ENCODE measurements at regions not wholly inside any gene's neighbourhood (a gene's known extent, or its start where the extent isn't known, plus 50 kb on each side); places are given as distances from the start of the nearest gene placed in this dataset.
"Not testable (repeated sequence)": the region's sequence is repeated elsewhere in the genome, so short reads cannot be mapped to it uniquely, and the experiment has no call there.

DNA sequence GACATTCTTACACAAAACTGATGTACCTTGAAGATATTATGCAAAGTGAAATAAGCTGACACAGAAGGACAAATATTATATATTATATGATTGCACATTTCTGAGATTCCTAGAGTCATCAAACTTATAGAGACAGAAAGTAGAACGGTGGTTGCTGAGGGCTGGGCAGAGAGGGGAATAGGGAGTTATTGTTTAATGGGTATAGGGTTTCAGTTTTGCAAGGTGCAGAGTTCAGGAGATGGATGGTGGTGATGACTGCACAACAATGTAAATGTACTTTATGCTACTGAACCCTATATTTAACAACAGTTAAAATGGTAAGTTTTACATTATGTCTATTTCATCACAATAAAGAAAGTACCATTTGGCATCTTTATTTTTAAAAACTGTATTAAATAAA lies 315.8 kb upstream of the POU5F2 start:
- H3K27ac Mint-ChIP-seq: no peak overlapping the region
- no peak overlapping the region for H3K4me3 Mint-ChIP-seq
- intact Hi-C loops (cut with micrococcal nuclease): no loop called here
- no peak for DNase-seq (ENCODE audit: low spot score)
- H3K9me3 Mint-ChIP-seq: peaks cover 4% of the 10 kb centered on the region
- H3K27me3 Mint-ChIP-seq (ENCODE audit: insufficient read depth): no peaks in the 10 kb centered on the region
- H3K4me1 Mint-ChIP-seq (ENCODE audit: low read depth): peaks cover 5% of the 10 kb centered on the region
- H3K36me3 Mint-ChIP-seq (ENCODE audit: low read depth): peaks cover 8% of the 10 kb centered on the region

DNA sequence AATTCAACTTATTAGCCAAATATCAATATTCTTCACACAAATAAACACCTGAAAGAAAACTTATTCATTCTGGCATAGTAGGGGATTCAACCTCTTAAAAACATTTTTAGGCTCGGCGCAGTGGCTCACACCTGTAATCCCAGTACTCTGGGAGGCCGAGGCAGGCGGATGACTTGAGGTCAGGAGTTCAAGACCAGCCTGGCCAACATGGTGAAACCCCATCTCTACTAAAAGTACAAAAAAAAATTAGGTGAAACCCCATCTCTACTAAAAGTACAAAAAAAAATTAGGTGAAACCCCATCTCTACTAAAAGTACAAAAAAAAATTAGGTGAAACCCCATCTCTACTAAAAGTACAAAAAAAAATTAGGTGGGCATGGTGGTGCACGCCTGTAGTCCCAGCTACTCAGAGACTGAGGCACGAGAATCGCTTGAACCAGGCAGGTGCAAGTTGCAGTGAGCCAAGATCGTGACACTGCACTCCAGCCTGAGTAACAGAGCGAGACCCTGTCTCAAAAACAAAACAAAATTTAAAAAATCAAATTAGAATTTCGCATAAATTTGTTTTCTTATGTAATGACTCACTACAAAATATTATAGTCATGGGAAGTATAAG lies 308.0 kb upstream of the POU5F2 start:
- H3K4me1 Mint-ChIP-seq (ENCODE audit: low read depth); intact Hi-C loops (cut with micrococcal nuclease); H3K27ac Mint-ChIP-seq; DNase-seq (ENCODE audit: low spot score); H3K27me3 Mint-ChIP-seq (ENCODE audit: insufficient read depth); H3K9me3 Mint-ChIP-seq; H3K4me3 Mint-ChIP-seq: not testable (repeated sequence)
- H3K36me3 Mint-ChIP-seq (ENCODE audit: low read depth): peaks cover 20% of the 10 kb centered on the region

DNA sequence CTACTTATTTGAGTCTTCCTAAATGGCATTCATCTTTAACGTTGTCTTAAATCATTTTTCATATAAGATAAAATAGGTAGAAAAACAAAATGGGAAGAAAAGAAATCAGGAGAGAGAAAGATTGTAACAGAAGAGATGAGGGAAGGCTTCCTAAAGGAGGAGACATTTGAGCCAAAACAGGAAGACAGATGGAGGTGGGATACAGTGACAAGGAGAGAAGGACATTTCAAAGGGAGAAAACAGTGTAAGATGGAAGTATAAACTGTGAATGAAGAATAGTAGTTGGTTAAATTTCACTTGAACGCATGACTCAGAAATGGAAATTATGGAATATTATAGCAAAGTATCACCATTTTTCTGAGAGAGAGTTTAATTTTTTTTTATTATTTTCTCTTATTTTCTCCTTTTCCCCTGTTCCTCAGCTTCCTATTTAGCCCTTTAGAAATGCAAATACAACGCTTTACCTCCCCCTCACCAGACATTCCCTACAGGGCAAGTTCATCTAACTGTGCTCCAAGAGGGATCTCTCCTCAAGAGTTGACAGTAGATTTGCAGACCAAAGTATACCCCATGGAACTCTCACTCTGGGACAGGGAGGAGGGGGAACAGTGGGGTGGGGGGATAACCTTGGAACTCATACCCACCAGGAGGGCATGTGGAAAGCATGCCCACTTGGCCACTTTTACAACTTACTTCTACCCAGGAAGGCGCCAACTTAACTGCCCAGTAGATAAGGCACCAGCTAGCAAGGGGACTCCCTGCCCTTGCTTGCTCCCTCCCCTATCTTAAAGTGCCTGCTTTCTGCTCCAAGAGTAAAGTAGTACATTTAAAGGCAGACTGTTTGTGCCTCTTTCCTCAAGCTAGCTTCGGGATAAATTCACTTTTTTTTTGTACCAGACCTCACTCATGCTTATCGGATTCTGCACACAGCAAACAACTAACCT lies 304.7 kb upstream of the POU5F2 start:
- Mint-ChIP-seq H3K27ac (no peak overlapping the region), H3K27me3 (ENCODE audit: insufficient read depth) (no peaks in the 10 kb centered on the region), H3K36me3 (ENCODE audit: low read depth) (peaks cover 23% of the 10 kb centered on the region), H3K4me1 (ENCODE audit: low read depth) (no peaks in the 10 kb centered on the region), H3K9me3 (no peaks in the 10 kb centered on the region), H3K4me3 (no peak overlapping the region)
- DNase-seq (ENCODE audit: low spot score): no peak
- intact Hi-C loops (cut with micrococcal nuclease): no loop called here

DNA sequence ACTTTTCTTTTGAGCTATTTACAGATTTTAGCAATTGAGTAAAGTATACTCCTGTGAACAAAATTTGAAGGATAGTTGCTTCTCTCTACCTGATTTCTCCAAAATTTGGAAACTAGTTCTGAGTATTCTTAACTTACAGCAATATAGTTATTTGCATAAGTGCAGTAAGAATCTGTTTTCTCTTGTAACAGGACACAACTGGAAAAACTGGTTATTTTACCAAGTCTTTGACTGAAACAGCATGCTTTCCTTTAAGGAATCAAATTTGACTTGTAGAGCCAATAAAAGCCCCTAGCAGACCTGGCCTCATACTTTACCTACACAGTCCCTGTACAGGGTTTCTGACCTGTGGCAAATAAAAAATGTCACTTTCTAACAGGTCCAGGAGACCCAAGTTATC lies 301.9 kb upstream of the POU5F2 start:
- no peak for DNase-seq (ENCODE audit: low spot score)
- intact Hi-C loops (cut with micrococcal nuclease): no loop called here
- no peaks in the 10 kb centered on the region for H3K27me3 Mint-ChIP-seq (ENCODE audit: insufficient read depth)
- H3K27ac Mint-ChIP-seq: no peak overlapping the region
- peaks cover 21% of the 10 kb centered on the region for H3K36me3 Mint-ChIP-seq (ENCODE audit: low read depth)
- H3K4me3 Mint-ChIP-seq: no peak overlapping the region
- no peaks in the 10 kb centered on the region for H3K4me1 Mint-ChIP-seq (ENCODE audit: low read depth)
- no peaks in the 10 kb centered on the region for H3K9me3 Mint-ChIP-seq

GRCh38 chr5:94040591-94041148 lies 299.3 kb upstream of the POU5F2 start:
- Mint-ChIP-seq H3K9me3 (no peaks in the 10 kb centered on the region), H3K27me3 (ENCODE audit: insufficient read depth) (no peaks in the 10 kb centered on the region), H3K4me3 (no peak overlapping the region), H3K27ac (no peak overlapping the region), H3K4me1 (ENCODE audit: low read depth) (no peaks in the 10 kb centered on the region), H3K36me3 (ENCODE audit: low read depth) (peaks cover 21% of the 10 kb centered on the region)
- intact Hi-C loops (cut with micrococcal nuclease): no loop called here
- DNase-seq (ENCODE audit: low spot score): no peak

DNA sequence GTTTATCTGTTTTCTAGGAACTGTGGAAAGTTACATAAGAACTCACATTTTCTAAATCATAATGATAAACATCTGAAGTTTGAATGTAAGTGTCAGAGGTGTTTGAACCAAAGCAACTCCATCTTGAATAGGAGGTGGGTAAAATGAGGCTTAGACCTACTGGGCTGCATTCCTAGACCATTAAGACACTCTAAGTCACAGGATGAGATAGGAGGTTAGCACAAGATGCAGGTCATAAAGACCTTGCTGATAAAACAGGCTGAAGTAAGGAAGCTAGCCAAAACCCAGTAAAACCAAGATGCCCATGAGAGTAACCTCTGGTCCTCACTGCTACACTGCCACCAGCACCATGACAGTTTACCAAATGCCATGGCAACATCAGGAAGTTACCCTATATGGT lies 297.7 kb upstream of the POU5F2 start:
- DNase-seq (ENCODE audit: low spot score): no peak
- Mint-ChIP-seq H3K27me3 (ENCODE audit: insufficient read depth) (no peaks in the 10 kb centered on the region), H3K4me3 (no peak overlapping the region), H3K36me3 (ENCODE audit: low read depth) (peaks cover 13% of the 10 kb centered on the region), H3K9me3 (no peaks in the 10 kb centered on the region), H3K4me1 (ENCODE audit: low read depth) (no peaks in the 10 kb centered on the region), H3K27ac (no peak overlapping the region)
- intact Hi-C loops (cut with micrococcal nuclease): no loop called here

DNA sequence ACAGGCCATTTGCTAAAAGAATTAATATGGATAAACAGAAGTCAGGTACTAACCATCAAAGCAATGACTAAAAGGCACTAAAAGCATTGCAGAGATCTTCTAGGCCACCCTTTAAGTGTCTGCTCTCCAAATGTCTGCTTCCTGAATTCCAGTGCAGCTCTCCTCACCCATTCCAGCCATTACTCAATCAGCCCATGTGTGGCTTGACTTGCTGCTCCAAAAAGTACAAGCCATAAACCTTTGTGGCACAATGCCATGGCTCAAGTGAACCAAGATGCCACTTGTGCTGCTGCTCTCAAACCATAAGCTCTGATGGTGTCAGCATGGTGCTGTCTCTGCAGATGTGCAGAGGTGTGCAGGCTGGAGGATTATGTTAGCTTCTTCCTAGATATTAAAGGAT lies 290.2 kb upstream of the POU5F2 start:
- no peak overlapping the region for H3K4me3 Mint-ChIP-seq
- H3K9me3 Mint-ChIP-seq: peaks cover 6% of the 10 kb centered on the region
- no peaks in the 10 kb centered on the region for H3K4me1 Mint-ChIP-seq (ENCODE audit: low read depth)
- no peak overlapping the region for H3K27ac Mint-ChIP-seq
- DNase-seq (ENCODE audit: low spot score): no peak
- intact Hi-C loops (cut with micrococcal nuclease): no loop called here
- H3K27me3 Mint-ChIP-seq (ENCODE audit: insufficient read depth): no peaks in the 10 kb centered on the region
- H3K36me3 Mint-ChIP-seq (ENCODE audit: low read depth): peaks cover 27% of the 10 kb centered on the region

GRCh38 chr5:94028001-94028400 lies 286.6 kb upstream of the POU5F2 start:
- Mint-ChIP-seq H3K4me3 (no peak overlapping the region), H3K27ac (no peak overlapping the region), H3K9me3 (peaks cover 4% of the 10 kb centered on the region), H3K4me1 (ENCODE audit: low read depth) (no peaks in the 10 kb centered on the region), H3K27me3 (ENCODE audit: insufficient read depth) (no peaks in the 10 kb centered on the region), H3K36me3 (ENCODE audit: low read depth) (peaks cover 25% of the 10 kb centered on the region)
- intact Hi-C loops (cut with micrococcal nuclease): no loop called here
- no peak for DNase-seq (ENCODE audit: low spot score)

- intact Hi-C loops (cut with micrococcal nuclease): no loop called here
- DNase-seq (ENCODE audit: low spot score): no peak
- Mint-ChIP-seq H3K27me3 (ENCODE audit: insufficient read depth) (no peaks in the 10 kb centered on the region), H3K27ac (no peak overlapping the region), H3K4me1 (ENCODE audit: low read depth) (no peaks in the 10 kb centered on the region), H3K4me3 (no peak overlapping the region), H3K9me3 (no peaks in the 10 kb centered on the region), H3K36me3 (ENCODE audit: low read depth) (peaks cover 19% of the 10 kb centered on the region)
Observed at GRCh38 chr5:94027145-94027544, 285.7 kb upstream of the POU5F2 start.

DNA sequence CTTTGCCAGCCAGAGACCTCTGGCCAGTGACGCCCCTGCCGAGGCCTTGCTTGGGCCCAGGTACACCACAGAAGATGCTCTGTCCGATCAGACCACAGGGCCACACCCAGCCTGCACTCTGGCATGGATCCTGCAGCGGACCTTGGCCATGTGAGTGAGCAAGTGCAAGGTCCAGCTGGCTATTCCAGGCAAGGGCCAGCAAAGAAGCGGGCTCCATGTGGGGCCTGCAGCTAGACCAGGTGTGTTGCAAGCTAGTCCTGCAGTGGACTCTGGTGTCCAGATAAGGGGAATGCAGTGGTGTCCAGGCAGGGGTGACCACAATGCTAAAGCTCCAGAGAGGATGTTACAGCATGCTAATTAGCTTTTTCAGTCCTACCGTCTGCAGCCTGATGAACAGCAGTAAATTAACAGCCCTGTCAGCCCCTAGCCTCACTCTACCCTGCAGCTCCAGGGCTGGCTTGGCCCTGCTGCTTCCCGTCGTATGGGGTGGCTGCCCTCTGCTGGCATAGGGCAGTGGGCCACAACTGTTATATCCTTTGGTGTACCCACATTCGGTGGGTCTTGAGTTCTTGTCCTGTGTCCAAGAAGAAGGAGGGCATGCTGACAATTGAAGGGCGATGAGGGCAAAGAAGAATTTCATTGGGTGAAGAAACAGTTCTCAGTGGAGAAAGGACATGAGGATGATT lies 284.5 kb upstream of the POU5F2 start:
- Mint-ChIP-seq H3K4me3 (no peak overlapping the region), H3K9me3 (no peaks in the 10 kb centered on the region), H3K27me3 (ENCODE audit: insufficient read depth) (no peaks in the 10 kb centered on the region), H3K36me3 (ENCODE audit: low read depth) (peaks cover 12% of the 10 kb centered on the region), H3K27ac (no peak overlapping the region), H3K4me1 (ENCODE audit: low read depth) (no peaks in the 10 kb centered on the region)
- no peak for DNase-seq (ENCODE audit: low spot score)
- intact Hi-C loops (cut with micrococcal nuclease): no loop called here

DNA sequence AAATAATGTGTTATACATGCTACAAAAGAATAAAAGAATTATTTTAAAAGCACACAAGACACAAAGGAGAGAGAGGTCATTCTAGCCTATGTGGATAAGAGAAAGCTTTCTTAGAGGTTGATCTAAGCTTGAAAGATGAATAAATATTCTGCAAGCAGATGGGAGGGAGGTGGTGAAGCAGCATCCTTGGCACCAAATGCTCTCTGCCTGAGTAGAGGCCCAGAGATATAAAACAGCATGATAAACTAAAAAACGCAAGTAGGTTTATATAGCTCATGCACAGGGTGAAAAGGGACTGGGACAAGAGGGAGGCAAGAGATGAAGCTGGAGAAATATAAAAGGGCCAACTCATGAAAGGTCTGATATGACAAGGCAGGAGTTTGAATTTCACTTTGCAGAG lies 283.2 kb upstream of the POU5F2 start:
- no peak overlapping the region for H3K4me3 Mint-ChIP-seq
- no peak overlapping the region for H3K27ac Mint-ChIP-seq
- H3K9me3 Mint-ChIP-seq: peaks cover 4% of the 10 kb centered on the region
- DNase-seq (ENCODE audit: low spot score): no peak
- intact Hi-C loops (cut with micrococcal nuclease): no loop called here
- H3K4me1 Mint-ChIP-seq (ENCODE audit: low read depth): no peaks in the 10 kb centered on the region
- no peaks in the 10 kb centered on the region for H3K27me3 Mint-ChIP-seq (ENCODE audit: insufficient read depth)
- peaks cover 9% of the 10 kb centered on the region for H3K36me3 Mint-ChIP-seq (ENCODE audit: low read depth)

DNA sequence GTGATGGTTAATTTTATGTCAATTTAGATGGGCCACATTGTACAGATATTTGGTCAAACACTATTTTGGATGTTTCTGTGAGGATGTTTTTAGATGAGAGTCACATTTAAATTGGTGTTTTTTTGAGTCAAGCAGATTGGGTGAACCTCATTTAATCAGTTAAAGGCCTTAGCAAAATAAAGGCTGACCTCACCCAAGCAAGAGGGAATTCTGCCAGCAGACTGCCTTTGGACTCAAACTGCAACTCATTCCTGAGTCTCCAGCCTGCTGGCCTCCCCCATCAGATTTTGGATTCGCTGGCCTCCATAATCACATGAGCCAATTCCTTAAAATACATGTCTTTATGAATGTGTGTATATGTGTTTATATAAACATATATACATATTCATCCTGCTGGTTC lies 282.7 kb upstream of the POU5F2 start:
- no peak for DNase-seq (ENCODE audit: low spot score)
- Mint-ChIP-seq H3K4me3 (no peak overlapping the region), H3K9me3 (peaks cover 8% of the 10 kb centered on the region), H3K36me3 (ENCODE audit: low read depth) (peaks cover 4% of the 10 kb centered on the region), H3K4me1 (ENCODE audit: low read depth) (no peaks in the 10 kb centered on the region), H3K27ac (no peak overlapping the region), H3K27me3 (ENCODE audit: insufficient read depth) (no peaks in the 10 kb centered on the region)
- intact Hi-C loops (cut with micrococcal nuclease): no loop called here

- H3K36me3 Mint-ChIP-seq (ENCODE audit: low read depth): peaks cover 23% of the 10 kb centered on the region
- intact Hi-C loops (cut with micrococcal nuclease): no loop called here
- H3K27ac Mint-ChIP-seq: no peak overlapping the region
- H3K4me3 Mint-ChIP-seq: no peak overlapping the region
- H3K9me3 Mint-ChIP-seq: peaks cover 24% of the 10 kb centered on the region
- H3K27me3 Mint-ChIP-seq (ENCODE audit: insufficient read depth): no peaks in the 10 kb centered on the region
- DNase-seq (ENCODE audit: low spot score): no peak
- H3K4me1 Mint-ChIP-seq (ENCODE audit: low read depth): no peaks in the 10 kb centered on the region
Observed at GRCh38 chr5:94021246-94021645, 279.8 kb upstream of the POU5F2 start.
